NCI-H345 treated with DMSO at 0.1 percent for 48 hours (cell line): ENCODE measurements at regions not wholly inside any gene's neighbourhood (a gene's known extent, or its start where the extent isn't known, plus 50 kb on each side); places are given as distances from the start of the nearest gene placed in this dataset.
"Not testable (repeated sequence)": the region's sequence is repeated elsewhere in the genome, so short reads cannot be mapped to it uniquely, and the experiment has no call there.

ENCODE experiments used
- DNase-seq: peaks from one replicate; lab custom pipeline; 2025; ENCODE audit not compliant: unreplicated experiment; lab: John Stamatoyannopoulos, UW

GRCh38 chr2:129011466-129012061, 692.9 kb upstream of the HS6ST1 start:
- DNase-seq, result no peak

- DNase-seq, result no peak
Measured at GRCh38 chr2:129014432-129014831, 695.8 kb upstream of the HS6ST1 start.

- DNase-seq, result no peak
Measured at GRCh38 chr2:129015397-129016285, 697.0 kb upstream of the HS6ST1 start.

DNA sequence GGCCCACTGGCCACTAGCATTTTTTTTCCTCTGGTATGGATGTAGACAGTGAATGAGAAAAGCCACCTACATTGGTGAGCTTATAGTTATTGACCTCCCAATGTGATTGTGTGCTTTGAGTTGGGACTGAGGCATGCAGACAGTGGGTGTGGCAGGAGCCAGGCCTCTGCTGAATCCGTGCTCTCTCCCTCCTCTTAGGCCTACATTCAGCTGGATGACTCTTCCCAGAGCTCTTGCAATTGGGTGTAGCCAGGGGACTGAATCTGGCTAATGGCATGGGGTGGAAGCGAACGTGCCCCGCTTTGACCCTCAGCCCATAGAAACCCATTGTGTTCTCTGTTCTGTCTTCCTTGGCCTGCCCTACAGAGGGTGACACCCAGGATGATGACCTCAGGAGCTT, 698.3 kb upstream of the HS6ST1 start:
- DNase-seq, result no peak

DNA sequence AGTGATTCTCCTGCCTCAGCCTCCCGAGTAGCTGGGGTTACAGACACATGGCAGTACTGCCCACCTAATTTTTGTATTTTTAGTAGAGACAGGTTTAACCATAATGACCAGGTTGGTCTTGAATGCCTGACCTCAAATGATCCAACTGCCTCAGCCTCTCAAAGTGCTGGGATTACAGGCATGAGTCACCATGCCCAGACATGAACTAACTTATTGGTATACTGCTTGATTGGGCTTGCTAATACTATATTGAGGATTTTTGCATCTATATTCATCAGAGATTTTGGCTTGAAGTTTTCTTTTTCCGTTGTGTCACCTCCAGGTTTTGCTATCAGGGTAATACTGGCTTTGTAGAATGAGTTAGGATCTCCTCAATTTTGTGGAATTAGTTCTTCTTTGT, 706.1 kb upstream of the HS6ST1 start:
- no peak for DNase-seq

DNA sequence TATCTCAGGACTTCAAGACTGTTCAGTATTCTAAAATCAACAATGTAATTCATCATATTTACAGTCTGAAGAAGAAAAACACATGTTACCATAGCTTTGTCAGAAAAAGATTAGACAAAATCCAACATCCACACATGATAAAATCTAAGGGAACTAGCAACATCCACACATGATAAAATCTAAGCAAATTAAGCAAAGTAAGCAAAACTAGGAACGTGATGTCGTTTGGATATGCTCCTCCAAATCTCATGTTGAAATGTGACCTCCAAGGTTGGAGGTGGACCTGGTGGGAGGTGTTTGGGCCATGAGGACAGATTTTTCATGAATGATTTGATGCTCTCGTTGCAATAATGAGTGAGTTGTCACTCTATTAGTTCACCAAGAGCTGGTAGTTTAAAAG, 717.3 kb upstream of the HS6ST1 start:
- DNase-seq, result no peak

DNA sequence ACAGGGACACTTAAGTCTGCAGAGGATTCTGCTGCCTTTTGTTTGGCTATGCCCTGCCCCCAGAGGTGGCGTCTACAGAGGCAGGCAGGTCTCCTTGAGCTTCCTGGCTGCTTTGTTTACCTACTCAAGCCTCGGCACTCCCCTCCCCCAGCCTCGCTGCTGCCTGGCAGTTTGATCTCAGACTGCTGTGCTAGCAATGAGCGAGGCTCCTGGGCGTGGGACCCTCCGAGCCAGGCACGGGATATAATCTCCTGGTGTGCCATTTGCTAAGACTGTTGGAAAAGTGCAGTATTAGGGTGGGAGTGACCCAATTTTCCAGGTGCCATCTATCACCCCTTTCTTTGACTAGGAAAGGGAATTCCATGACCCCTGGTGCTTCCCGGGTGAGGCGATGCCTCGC, 725.0 kb upstream of the HS6ST1 start:
- not testable (repeated sequence) for DNase-seq

- not testable (repeated sequence) for DNase-seq
Measured at GRCh38 chr2:129046475-129046874, 727.8 kb upstream of the HS6ST1 start.

DNA sequence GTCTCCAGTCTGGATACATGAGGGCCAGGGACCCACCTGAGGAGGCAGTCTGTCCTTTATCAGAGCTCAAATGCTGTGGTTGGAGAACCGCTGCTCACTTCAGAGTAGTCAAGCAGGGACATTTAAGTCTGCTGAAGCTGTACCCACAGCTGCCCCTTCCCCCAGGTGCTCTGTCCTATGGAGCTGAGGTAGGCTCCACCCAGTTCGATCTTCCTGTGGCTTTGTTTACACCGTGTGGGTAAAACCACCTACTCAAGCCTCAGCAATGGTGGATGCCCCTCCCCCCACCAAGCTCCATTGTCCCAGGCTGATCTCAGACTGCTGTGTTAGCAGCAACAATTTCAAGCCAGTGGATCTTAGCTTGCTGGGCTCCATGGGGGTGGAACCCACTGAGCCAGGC, 731.4 kb upstream of the HS6ST1 start:
- DNase-seq, result no peak

- DNase-seq, result no peak
Measured at GRCh38 chr2:129055242-129055641, 736.6 kb upstream of the HS6ST1 start.

- no peak for DNase-seq
Measured at GRCh38 chr2:129055824-129056223, 737.2 kb upstream of the HS6ST1 start.

DNA sequence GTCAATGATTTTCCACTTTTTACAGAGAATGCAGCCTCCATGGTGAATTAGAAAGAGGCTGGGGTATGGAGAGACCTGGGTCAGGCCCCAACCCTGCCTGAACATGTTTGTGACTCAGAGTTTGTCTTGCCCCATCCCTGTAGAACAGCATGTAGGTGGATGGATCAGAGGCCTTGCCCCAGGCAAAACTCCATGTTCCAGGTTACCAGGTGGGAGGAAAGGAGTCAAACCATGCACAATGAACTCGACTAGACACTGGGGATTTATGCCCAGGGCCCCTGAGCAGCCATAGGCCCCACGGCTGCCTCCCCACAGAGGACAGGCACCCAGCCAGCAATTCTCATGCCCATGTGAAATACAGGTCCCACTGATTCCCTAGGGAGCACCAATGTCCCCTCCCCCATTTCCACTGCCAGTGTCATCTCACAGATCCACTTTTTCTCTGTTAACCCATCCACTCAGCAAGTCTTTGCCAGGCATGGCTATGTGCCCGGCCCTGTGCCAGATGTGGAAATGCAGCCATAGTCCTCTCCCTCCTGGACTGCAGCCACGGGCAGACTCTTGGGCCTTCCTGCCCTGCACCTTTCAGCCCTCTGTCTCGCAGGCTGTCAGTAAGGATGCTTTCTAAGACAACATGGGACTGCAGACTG, 737.8 kb upstream of the HS6ST1 start:
- DNase-seq, result peak; percentile 88

- no peak for DNase-seq
Measured at GRCh38 chr2:129056959-129057317, 738.3 kb upstream of the HS6ST1 start.

DNA sequence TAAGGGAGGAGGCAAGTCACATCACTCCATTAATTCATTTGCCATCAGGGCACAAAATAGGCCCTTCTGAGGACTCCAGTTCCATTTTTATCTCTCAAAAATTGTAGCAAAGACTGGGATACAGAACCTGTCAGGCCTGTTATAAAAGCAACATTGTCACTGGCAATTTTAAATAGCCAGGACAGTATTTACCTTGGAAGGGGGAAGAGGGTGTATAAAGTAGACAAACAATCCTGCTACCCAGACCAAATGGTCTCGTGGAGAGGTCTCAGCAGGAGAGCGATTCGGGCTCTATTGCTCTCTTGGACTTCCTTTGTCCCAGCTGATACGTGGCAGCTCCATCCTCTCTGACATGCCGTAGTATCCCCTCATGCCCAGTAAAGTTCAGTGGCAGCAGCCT, 740.3 kb upstream of the HS6ST1 start:
- DNase-seq, result peak; percentile 67

DNA sequence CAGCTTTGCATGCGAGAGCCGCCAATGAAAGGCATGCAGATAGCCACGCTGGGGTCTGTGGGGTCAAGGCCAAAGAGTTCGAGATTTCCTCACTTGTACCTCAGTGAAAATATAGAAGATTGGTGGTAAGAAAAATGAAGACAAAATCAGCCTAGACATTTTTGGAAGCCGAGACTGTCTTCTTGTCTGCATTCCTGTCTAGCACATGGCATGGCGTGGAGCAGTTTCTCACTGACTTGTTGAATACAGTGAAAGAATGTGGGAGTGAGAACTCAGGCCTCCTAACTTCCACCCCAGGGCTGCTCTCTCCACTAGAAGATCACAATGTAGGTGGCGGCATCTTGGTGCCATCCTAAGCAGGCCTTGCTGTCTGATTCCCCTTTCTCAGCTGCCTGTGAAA, 740.8 kb upstream of the HS6ST1 start:
- no peak for DNase-seq

GRCh38 chr2:129061069-129061768, 742.6 kb upstream of the HS6ST1 start:
- DNase-seq, result no peak

DNA sequence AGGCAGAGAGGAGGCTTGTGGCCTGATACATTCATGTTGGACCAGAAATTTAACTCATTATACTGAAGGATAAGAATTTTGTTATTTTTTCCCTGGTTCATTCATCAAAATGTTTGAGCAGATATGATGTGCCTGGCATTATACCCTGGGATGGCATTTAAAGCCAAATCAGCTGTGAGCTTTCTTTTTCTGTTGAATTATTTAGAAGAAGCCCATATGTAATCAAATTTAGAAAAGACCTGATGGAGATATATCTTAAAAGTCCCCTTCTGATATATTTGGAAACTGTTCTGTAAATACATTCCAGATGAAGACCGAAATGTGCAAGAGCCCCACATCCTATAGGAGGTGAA, 743.1 kb upstream of the HS6ST1 start:
- no peak for DNase-seq

DNA sequence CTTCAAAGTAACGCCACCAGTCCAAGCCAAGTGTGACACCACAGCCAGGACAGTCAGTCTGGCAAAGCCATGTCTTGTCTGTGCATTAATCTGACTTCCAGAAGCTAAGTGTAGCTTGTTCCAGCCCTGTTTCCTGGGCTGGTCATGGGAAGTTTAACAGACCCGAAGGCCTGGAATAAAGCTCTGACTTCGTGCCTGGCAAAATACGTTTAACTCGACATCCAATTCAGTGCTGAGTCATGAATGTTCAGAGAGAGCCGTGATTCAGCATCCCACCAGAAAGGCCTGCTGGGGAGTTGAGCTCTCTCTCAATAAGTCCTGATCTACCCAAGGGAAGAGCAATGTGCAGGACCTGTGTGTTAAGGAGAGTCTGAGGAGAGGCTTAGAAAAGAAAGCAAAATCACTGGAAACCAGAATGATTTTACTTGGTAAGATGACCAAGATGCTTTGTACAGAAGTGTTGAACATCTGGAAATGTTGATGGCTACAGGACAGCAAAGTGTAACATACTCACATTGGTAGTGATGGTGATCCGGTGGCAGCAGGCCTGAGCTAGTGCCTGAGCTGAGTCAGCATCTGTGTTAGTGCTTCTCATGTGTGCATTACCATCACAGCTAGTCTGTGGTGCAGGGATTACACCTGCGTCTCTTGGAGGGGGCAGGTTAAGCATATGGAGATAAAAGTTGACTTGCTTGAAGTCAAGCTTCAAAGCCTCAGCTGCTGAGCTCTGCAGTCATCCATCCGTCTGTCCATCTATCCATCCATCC, 743.7 kb upstream of the HS6ST1 start:
- DNase-seq, result no peak

- DNase-seq, result no peak
Measured at GRCh38 chr2:129067070-129067469, 748.4 kb upstream of the HS6ST1 start.

GRCh38 chr2:129067953-129068352, 749.3 kb upstream of the HS6ST1 start:
- no peak for DNase-seq

GRCh38 chr2:129068543-129068942, 749.9 kb upstream of the HS6ST1 start:
- DNase-seq, result no peak
